ENCODE measurements at regions not wholly inside any gene's neighbourhood (a gene's known extent, or its start where the extent isn't known, plus 50 kb on each side); places are given as distances from the start of the nearest gene placed in this dataset.
A peak's percentile ranks its signal among the peaks of the same experiment; 100 is the strongest.

- H3K4me3 ChIP-seq (ENCODE audit: insufficient read depth in 1 of 2, low read depth in 1 of 2, low read length in 2 of 2): no peak overlapping the region
- H3K27ac ChIP-seq (ENCODE audit: low read length, poor library complexity, severe bottlenecking): no peak overlapping the region
- H2AK5ac ChIP-seq (ENCODE audit: low read length, severe bottlenecking): no peak overlapping the region
- no peak overlapping the region for H3K4me2 ChIP-seq (ENCODE audit: low read length, poor library complexity, severe bottlenecking)
- no peak overlapping the region for H2BK5ac ChIP-seq (ENCODE audit: low read depth, low read length, poor library complexity, severe bottlenecking)
- H3K36me3 ChIP-seq (ENCODE audit: control insufficient read depth in 1 of 2, insufficient read depth in 2 of 2, low read depth in 1 of 2, low read length in 2 of 2): no peaks in the 10 kb centered on the region
- H4K8ac ChIP-seq (ENCODE audit: low read length): no peak overlapping the region
- no peaks in the 10 kb centered on the region for H3K9me3 ChIP-seq (ENCODE audit: control insufficient read depth, low read length)
- H2BK12ac ChIP-seq (ENCODE audit: low read length in 2 of 2): no peak overlapping the region
- WGBS: 90% methylated on average over 20 of the region's 20 CpGs
- no peak overlapping the region for H2BK120ac ChIP-seq (ENCODE audit: low read depth, low read length)
- H3K4ac ChIP-seq (ENCODE audit: low read depth in 1 of 2, low read length in 2 of 2): no peak overlapping the region
- no peak overlapping the region for H2BK15ac ChIP-seq (ENCODE audit: low read depth, poor library complexity, severe bottlenecking)
- no peak overlapping the region for H3K23ac ChIP-seq (ENCODE audit: low read length in 2 of 2)
- H3K18ac ChIP-seq (ENCODE audit: low read depth in 1 of 2, low read length in 2 of 2): no peak overlapping the region
- H2AFZ ChIP-seq (ENCODE audit: low read depth, low read length): no peak overlapping the region
- no peaks in the 10 kb centered on the region for H3K79me1 ChIP-seq (replicated peaks; ENCODE audit: low read length, poor library complexity, severe bottlenecking)
- DNase-seq: no peak
- H3K14ac ChIP-seq (ENCODE audit: low read length in 2 of 2): no peak overlapping the region
- peaks cover 2% of the 10 kb centered on the region for H3K4me1 ChIP-seq (ENCODE audit: control insufficient read depth, insufficient read depth, low read depth, low read length)
- H4K91ac ChIP-seq (ENCODE audit: low read length): no peak overlapping the region
- no peaks in the 10 kb centered on the region for H3K27me3 ChIP-seq (ENCODE audit: control insufficient read depth in 1 of 2, insufficient read depth in 1 of 2, low read length in 2 of 2)
- no peak overlapping the region for H3K9ac ChIP-seq (ENCODE audit: low read length)
Observed at GRCh38 chr18:43590182-43590903, 313.1 kb upstream of the SYT4 start.

DNA sequence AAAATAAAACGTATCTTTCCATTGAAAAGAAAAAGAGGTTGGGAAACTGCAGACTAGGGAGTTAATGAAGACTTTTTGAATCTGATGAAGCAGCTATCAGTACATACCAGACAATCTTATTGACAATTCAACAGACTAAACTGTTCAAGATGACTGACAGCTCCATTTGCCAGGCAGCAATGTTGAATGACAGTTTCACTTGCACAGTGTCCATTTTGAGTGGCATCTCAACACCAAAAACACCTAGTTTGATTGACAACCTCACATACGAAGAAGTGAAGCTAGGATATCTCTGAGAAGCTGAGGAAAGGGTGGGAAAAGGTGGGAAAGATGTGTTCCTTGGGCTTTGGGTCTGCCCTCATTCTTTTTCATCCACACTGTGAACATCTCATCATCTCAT lies 315.0 kb upstream of the SYT4 start:
- no peak overlapping the region for H2BK15ac ChIP-seq (ENCODE audit: low read depth, poor library complexity, severe bottlenecking)
- peaks cover 2% of the 10 kb centered on the region for H3K4me1 ChIP-seq (ENCODE audit: control insufficient read depth, insufficient read depth, low read depth, low read length)
- no peak overlapping the region for H3K4ac ChIP-seq (ENCODE audit: low read depth in 1 of 2, low read length in 2 of 2)
- no peaks in the 10 kb centered on the region for H3K79me1 ChIP-seq (replicated peaks; ENCODE audit: low read length, poor library complexity, severe bottlenecking)
- no peak overlapping the region for H3K18ac ChIP-seq (ENCODE audit: low read depth in 1 of 2, low read length in 2 of 2)
- H2BK12ac ChIP-seq (ENCODE audit: low read length in 2 of 2): no peak overlapping the region
- no peak overlapping the region for H2BK120ac ChIP-seq (ENCODE audit: low read depth, low read length)
- no peak overlapping the region for H3K4me2 ChIP-seq (ENCODE audit: low read length, poor library complexity, severe bottlenecking)
- no peak overlapping the region for H2BK5ac ChIP-seq (ENCODE audit: low read depth, low read length, poor library complexity, severe bottlenecking)
- no peak overlapping the region for H3K23ac ChIP-seq (ENCODE audit: low read length in 2 of 2)
- H3K14ac ChIP-seq (ENCODE audit: low read length in 2 of 2): no peak overlapping the region
- 67% methylated on average over 1 of the region's 2 CpGs for WGBS
- H3K27ac ChIP-seq (ENCODE audit: low read length, poor library complexity, severe bottlenecking): no peak overlapping the region
- no peak overlapping the region for H2AK5ac ChIP-seq (ENCODE audit: low read length, severe bottlenecking)
- H4K91ac ChIP-seq (ENCODE audit: low read length): no peak overlapping the region
- H3K4me3 ChIP-seq (ENCODE audit: insufficient read depth in 1 of 2, low read depth in 1 of 2, low read length in 2 of 2): no peak overlapping the region
- H3K27me3 ChIP-seq (ENCODE audit: control insufficient read depth in 1 of 2, insufficient read depth in 1 of 2, low read length in 2 of 2): no peaks in the 10 kb centered on the region
- H4K8ac ChIP-seq (ENCODE audit: low read length): no peak overlapping the region
- H2AFZ ChIP-seq (ENCODE audit: low read depth, low read length): no peak overlapping the region
- no peak for DNase-seq
- no peaks in the 10 kb centered on the region for H3K36me3 ChIP-seq (ENCODE audit: control insufficient read depth in 1 of 2, insufficient read depth in 2 of 2, low read depth in 1 of 2, low read length in 2 of 2)
- no peaks in the 10 kb centered on the region for H3K9me3 ChIP-seq (ENCODE audit: control insufficient read depth, low read length)
- no peak overlapping the region for H3K9ac ChIP-seq (ENCODE audit: low read length)

- Histone ChIP-seq H3K23ac (ENCODE audit: low read length in 2 of 2) (no peak overlapping the region), H2BK5ac (ENCODE audit: low read depth, low read length, poor library complexity, severe bottlenecking) (no peak overlapping the region), H3K9me3 (ENCODE audit: control insufficient read depth, low read length) (no peaks in the 10 kb centered on the region), H3K4me3 (ENCODE audit: insufficient read depth in 1 of 2, low read depth in 1 of 2, low read length in 2 of 2) (no peak overlapping the region), H4K8ac (ENCODE audit: low read length) (no peak overlapping the region), H2BK12ac (ENCODE audit: low read length in 2 of 2) (no peak overlapping the region), H3K4ac (ENCODE audit: low read depth in 1 of 2, low read length in 2 of 2) (no peak overlapping the region), H3K27ac (ENCODE audit: low read length, poor library complexity, severe bottlenecking) (no peak overlapping the region), H3K4me1 (ENCODE audit: control insufficient read depth, insufficient read depth, low read depth, low read length) (no peaks in the 10 kb centered on the region), H3K4me2 (ENCODE audit: low read length, poor library complexity, severe bottlenecking) (no peak overlapping the region), H2BK15ac (ENCODE audit: low read depth, poor library complexity, severe bottlenecking) (no peak overlapping the region), H3K27me3 (ENCODE audit: control insufficient read depth in 1 of 2, insufficient read depth in 1 of 2, low read length in 2 of 2) (no peaks in the 10 kb centered on the region), H3K36me3 (ENCODE audit: control insufficient read depth in 1 of 2, insufficient read depth in 2 of 2, low read depth in 1 of 2, low read length in 2 of 2) (no peaks in the 10 kb centered on the region), H2BK120ac (ENCODE audit: low read depth, low read length) (no peak overlapping the region), H3K9ac (ENCODE audit: low read length) (no peak overlapping the region), H2AK5ac (ENCODE audit: low read length, severe bottlenecking) (no peak overlapping the region), H3K18ac (ENCODE audit: low read depth in 1 of 2, low read length in 2 of 2) (no peak overlapping the region), H3K14ac (ENCODE audit: low read length in 2 of 2) (no peak overlapping the region), H4K91ac (ENCODE audit: low read length) (no peak overlapping the region), H2AFZ (ENCODE audit: low read depth, low read length) (no peak overlapping the region), H3K79me1 (replicated peaks; ENCODE audit: low read length, poor library complexity, severe bottlenecking) (no peaks in the 10 kb centered on the region)
- 100% methylated on average over 1 of the region's 3 CpGs for WGBS
- DNase-seq: peak; percentile 31
Observed at GRCh38 chr18:43596105-43596712, 318.9 kb upstream of the SYT4 start.

- Histone ChIP-seq H4K91ac (ENCODE audit: low read length) (no peak overlapping the region), H2BK120ac (ENCODE audit: low read depth, low read length) (no peak overlapping the region), H2BK5ac (ENCODE audit: low read depth, low read length, poor library complexity, severe bottlenecking) (no peak overlapping the region)
Observed at GRCh38 chr18:43601432-43601831, 324.1 kb upstream of the SYT4 start.

More at GRCh38 chr18:43601432-43601831, 324.1 kb upstream of the SYT4 start:
- no peaks in the 10 kb centered on the region for H3K36me3 ChIP-seq (ENCODE audit: control insufficient read depth in 1 of 2, insufficient read depth in 2 of 2, low read depth in 1 of 2, low read length in 2 of 2)
- H3K27ac ChIP-seq (ENCODE audit: low read length, poor library complexity, severe bottlenecking): no peak overlapping the region
- peaks cover 22% of the 10 kb centered on the region for H3K9me3 ChIP-seq (ENCODE audit: control insufficient read depth, low read length)
- H2BK12ac ChIP-seq (ENCODE audit: low read length in 2 of 2): no peak overlapping the region
- H2AK5ac ChIP-seq (ENCODE audit: low read length, severe bottlenecking): no peak overlapping the region
- 87% methylated on average over 2 of the region's 3 CpGs for WGBS
- H3K4ac ChIP-seq (ENCODE audit: low read depth in 1 of 2, low read length in 2 of 2): no peak overlapping the region
- no peak overlapping the region for H3K23ac ChIP-seq (ENCODE audit: low read length in 2 of 2)
- H2BK15ac ChIP-seq (ENCODE audit: low read depth, poor library complexity, severe bottlenecking): no peak overlapping the region
- no peaks in the 10 kb centered on the region for H3K27me3 ChIP-seq (ENCODE audit: control insufficient read depth in 1 of 2, insufficient read depth in 1 of 2, low read length in 2 of 2)
- H3K4me1 ChIP-seq (ENCODE audit: control insufficient read depth, insufficient read depth, low read depth, low read length): no peaks in the 10 kb centered on the region
- H3K79me1 ChIP-seq (replicated peaks; ENCODE audit: low read length, poor library complexity, severe bottlenecking): no peaks in the 10 kb centered on the region
- H3K4me2 ChIP-seq (ENCODE audit: low read length, poor library complexity, severe bottlenecking): no peak overlapping the region
- H3K18ac ChIP-seq (ENCODE audit: low read depth in 1 of 2, low read length in 2 of 2): no peak overlapping the region
- no peak overlapping the region for H3K14ac ChIP-seq (ENCODE audit: low read length in 2 of 2)
- no peak overlapping the region for H4K8ac ChIP-seq (ENCODE audit: low read length)
- DNase-seq: no peak
- no peak overlapping the region for H3K4me3 ChIP-seq (ENCODE audit: insufficient read depth in 1 of 2, low read depth in 1 of 2, low read length in 2 of 2)
- H3K9ac ChIP-seq (ENCODE audit: low read length): no peak overlapping the region
- no peak overlapping the region for H2AFZ ChIP-seq (ENCODE audit: low read depth, low read length)
